AG09309 (cell line): ENCODE measurements at regions not wholly inside any gene's neighbourhood (a gene's known extent, or its start where the extent isn't known, plus 50 kb on each side); places are given as distances from the start of the nearest gene placed in this dataset.
"Not testable (repeated sequence)": the region's sequence is repeated elsewhere in the genome, so short reads cannot be mapped to it uniquely, and the experiment has no call there.

Experiments used
- DNase-seq: peaks from one replicate; pipeline ENCODE4 v3.0.0-alpha.2; 2010; ENCODE audit warnings: low read depth
- H3K4me3 ChIP-seq: 2 replicates; pipeline ENCODE4 v1.5.1; 2011; ENCODE audit warnings: mild to moderate bottlenecking, low read depth, low read length, moderate library complexity; ENCODE audit not compliant: control insufficient read depth
- TF ChIP-seq, protein P1 (sequence below): IDR thresholded peaks from 2 replicates; pipeline ENCODE4 v1.5.1; 2011; ENCODE audit warnings: mild to moderate bottlenecking, low read depth, low read length, inconsistent platforms; ENCODE audit not compliant: insufficient read depth, control insufficient read depth; ENCODE audit errors: missing control alignments

DNA sequence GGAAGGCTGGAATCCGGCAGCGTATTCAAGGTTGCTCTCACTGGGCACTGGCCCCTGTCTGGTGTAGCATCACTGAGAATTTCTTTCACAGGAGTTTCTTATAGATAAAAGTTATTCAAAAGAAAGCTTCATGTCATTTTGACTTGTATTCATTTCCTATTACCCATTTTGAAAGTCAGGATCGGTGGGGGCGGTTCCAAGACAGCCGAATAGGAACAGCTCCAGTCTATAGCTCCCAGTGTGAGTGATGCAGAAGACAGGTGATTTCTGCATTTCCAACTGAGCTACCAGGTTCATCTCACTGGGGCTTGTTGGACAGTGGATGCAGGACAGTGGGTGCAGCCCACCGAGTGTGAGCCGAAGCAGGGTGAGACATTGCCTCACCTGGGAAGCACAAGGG lies 51.5 kb upstream of the CDC42EP3 start:
- DNase-seq, H3K4me3 ChIP-seq: not testable (repeated sequence)

DNA sequence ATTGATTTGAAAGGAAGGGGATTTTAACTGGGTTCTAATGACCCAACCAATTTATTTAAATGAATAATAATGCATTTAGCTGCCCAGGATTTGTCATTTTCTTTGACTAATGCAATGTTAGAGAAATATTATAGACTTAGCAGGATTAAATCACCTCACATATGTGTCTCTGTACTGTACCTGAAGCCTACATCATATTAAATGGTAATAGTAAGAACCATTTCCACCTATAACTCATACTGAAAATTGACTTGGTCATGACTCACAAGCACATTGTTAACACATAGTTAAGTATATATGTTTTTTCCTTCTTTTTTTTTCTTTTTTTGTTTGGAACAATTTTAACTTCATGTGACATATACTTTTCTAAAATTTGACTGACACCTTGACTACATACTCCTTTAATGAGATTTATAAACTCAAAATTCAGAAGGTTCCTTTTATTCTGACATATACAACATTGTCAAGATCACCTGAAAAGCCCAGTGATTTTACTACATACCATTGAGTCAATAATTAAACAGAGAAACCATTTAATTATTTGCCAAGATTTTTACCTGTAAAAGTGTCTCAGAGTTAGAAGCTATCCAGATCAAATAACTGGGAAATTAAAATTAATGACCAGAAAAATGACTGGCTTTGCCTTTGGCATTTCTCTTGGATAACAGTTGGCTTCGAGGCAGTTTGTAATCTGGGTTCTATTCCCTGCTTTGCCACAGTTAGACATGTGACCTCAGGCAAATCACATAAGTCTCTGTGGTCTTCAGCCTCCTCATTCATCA lies 58.8 kb upstream of the CDC42EP3 start:
- no peak for DNase-seq
- TF ChIP-seq, protein P1, sequence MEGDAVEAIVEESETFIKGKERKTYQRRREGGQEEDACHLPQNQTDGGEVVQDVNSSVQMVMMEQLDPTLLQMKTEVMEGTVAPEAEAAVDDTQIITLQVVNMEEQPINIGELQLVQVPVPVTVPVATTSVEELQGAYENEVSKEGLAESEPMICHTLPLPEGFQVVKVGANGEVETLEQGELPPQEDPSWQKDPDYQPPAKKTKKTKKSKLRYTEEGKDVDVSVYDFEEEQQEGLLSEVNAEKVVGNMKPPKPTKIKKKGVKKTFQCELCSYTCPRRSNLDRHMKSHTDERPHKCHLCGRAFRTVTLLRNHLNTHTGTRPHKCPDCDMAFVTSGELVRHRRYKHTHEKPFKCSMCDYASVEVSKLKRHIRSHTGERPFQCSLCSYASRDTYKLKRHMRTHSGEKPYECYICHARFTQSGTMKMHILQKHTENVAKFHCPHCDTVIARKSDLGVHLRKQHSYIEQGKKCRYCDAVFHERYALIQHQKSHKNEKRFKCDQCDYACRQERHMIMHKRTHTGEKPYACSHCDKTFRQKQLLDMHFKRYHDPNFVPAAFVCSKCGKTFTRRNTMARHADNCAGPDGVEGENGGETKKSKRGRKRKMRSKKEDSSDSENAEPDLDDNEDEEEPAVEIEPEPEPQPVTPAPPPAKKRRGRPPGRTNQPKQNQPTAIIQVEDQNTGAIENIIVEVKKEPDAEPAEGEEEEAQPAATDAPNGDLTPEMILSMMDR = no peak
- no peak overlapping the region for H3K4me3 ChIP-seq

DNA sequence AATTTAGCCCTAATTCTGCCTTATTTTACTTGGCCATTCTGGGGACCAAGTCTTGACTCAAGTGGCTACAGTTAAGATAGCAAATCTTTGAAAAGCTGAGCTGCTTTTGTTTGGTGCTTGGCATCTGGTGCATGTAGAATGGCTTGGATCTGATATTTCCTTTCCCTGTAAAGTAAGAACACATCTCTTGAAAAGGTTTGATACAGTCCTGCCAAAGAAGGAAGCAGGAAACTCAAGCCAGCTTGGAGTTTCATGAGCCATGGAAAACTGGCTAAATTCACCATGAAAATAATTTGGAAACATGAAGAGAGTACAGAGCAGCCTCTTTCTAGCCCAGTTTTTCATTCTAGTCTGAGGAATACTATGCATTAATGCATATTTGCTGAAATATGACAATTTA lies 61.0 kb upstream of the CDC42EP3 start:
- not testable (repeated sequence) for H3K4me3 ChIP-seq, DNase-seq

DNA sequence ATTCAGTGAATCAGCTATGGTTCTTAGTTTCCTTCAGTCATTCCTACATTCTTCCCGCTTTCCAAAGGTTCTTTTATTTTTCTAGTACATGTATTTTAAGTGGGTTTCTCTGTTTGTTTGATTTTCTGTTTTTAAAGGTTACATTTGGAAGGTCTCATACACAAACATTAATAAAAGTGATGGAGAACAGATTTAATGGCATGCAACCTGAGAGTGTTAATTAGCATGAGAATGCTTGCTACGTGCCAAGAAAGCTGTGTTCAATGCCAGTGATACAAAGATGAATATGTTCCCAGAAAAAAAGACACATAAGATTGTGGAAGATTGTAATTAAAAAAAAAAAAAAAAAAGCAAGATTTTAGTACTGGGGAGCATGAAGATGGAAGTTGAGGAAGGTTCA lies 61.8 kb upstream of the CDC42EP3 start:
- H3K4me3 ChIP-seq = no peak overlapping the region
- TF ChIP-seq, protein P1 = no peak
- no peak for DNase-seq

DNA sequence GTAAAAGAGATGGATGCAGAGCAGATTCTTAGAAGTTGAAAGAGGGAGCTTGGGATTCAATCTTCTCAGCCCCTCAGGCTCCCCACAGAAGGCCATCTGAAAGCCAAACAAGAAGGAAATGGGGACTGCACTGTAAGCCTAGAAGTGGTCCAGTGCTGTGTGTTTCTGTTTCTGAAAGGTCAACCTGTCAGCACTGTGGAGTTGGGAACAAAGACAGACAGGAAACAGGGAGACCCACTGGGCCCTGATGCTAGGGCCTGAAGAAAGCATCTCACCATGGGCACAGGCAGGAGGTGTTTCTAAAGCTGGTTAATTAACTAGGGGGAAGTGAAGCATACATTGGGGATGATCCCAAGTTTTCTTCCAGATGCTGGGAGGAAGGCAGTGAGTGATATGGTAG lies 62.5 kb upstream of the CDC42EP3 start:
- not testable (repeated sequence) for H3K4me3 ChIP-seq, DNase-seq

DNA sequence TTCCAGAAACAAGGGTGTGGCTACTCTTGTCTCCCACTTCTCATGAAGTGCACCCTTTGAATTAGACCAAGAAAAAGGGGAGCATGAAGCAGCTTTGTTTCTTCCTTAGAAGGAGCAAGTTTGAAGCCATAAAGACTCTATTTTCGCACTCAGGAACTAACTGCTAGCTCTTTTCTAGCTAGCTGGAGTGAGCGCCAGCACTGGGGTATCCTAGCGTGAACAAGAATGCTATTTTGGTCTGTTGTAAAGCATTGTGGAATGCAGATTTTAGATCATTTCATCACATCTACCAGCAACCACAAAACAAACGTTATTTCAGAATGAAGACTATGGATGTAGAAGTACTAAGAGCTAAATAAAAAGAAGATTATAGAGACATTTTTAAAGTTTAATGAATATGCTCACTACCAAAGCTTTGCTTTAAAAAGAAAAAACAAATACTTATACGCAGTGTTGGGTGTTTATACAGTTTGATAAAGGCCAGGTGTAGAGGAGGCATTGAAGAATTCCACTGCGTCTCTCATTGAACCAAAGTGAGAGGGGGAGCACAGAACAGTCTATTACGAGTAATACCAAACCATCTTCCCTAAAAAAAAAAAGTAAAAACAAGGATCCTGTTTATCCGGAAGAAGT lies 63.6 kb upstream of the CDC42EP3 start:
- peak; percentile 50 for DNase-seq
- H3K4me3 ChIP-seq = not testable (repeated sequence)

DNA sequence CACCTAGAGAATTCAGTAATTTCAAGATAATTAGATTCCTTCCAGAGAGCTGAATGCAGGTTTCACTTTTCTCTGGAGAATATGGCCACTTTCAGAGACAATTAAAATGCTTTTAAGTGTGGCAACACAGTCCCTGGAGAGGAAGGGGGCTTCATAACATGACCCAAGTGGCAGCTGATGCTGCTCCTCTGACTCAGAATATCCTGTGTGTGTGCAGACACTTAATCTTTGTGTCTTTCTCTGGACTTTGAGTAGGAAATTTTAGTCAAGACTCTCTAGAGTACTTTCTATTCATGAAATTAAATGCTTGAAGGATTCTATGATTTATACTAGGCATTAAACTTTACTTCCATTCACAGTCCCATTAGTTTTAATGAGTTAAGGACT lies 64.1 kb upstream of the CDC42EP3 start:
- not testable (repeated sequence) for DNase-seq, H3K4me3 ChIP-seq

DNA sequence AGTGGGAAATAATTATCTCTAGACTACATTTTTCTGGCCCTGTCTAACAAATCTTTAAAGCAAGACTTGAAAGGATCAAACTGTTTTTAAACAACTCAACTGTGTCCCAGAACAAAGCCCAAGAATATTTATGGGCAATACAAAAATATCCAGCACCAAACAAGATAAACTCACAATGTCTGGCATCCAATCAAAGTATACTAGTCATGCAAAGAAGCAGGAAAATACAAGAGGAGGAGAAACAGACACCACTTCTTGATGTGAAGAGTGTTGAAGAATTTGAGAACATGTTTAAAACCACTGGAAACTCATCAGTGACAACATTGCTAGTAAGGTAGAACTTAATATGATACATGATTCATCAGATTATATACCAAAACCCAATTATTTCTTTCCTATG lies 66.1 kb upstream of the CDC42EP3 start:
- TF ChIP-seq, protein P1 = no peak
- H3K4me3 ChIP-seq = no peak overlapping the region
- no peak for DNase-seq

DNA sequence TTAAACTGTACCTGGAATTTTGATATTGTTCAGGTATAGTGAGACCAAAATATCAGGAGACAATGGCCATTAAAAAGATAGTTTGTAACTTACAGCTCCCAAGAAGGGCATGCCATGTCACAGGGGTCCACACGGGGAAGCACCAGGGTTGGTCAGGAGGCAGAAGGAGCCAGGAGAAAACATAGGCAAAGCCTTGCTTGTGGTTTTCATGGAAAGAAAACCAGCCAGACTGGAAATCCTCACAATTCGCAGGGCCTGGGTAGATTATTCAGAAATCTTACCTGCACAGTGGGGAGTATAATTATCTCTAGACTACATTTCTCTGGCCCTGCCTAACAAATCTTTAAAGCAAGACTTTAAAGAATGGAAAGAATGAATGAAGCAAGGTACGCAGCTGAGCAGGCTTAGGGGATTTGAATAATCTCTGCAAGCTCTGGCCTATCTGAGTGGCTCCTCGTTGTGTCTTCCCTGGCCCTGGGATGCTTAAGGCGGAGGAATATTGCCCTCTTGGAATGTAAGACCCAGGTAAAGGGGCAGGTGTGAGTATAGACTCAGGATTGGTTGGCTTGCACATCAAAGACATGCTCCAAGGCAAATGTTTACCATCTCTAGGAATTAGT lies 66.9 kb upstream of the CDC42EP3 start:
- no peak overlapping the region for H3K4me3 ChIP-seq
- no peak for DNase-seq
- TF ChIP-seq, protein P1 = no peak
